GM23248 (cell line): ENCODE measurements at regions not wholly inside any gene's neighbourhood (a gene's known extent, or its start where the extent isn't known, plus 50 kb on each side); places are given as distances from the start of the nearest gene placed in this dataset.

ENCODE experiments used
- DNase-seq: peaks from one replicate; pipeline ENCODE4 v3.0.0-alpha.2; 2015
- H2AFZ ChIP-seq: fragments of 200-600 bp; sonication (generic); 2 replicates; pipeline ENCODE4 v1.6.1; 2016; ENCODE audit warnings: antibody characterized with exemption
- H3F3A ChIP-seq: fragments of 200-600 bp; sonication (generic); 2 replicates; pipeline ENCODE4 v1.6.1; 2016; ENCODE audit warnings: mild to moderate bottlenecking, antibody characterized with exemption, mixed run types; ENCODE audit not compliant: insufficient read depth
- H3K27ac ChIP-seq: fragments of 200-600 bp; sonication (generic); 2 replicates; pipeline ENCODE4 v1.5.1; 2016; ENCODE audit warnings: mild to moderate bottlenecking
- H3K27me3 ChIP-seq: fragments of 200-600 bp; sonication (generic); replicated peaks from 2 replicates; pipeline ENCODE4 v1.6.1; 2016; ENCODE audit warnings: mild to moderate bottlenecking; ENCODE audit not compliant: insufficient read depth
- H3K36me3 ChIP-seq: fragments of 200-600 bp; sonication (generic); 2 replicates; pipeline ENCODE4 v1.6.1; 2016; ENCODE audit warnings: low read depth, mild to moderate bottlenecking
- H3K4me1 ChIP-seq: fragments of 200-600 bp; sonication (generic); 2 replicates; pipeline ENCODE4 v1.6.1; 2016; ENCODE audit warnings: mild to moderate bottlenecking; ENCODE audit not compliant: insufficient read depth
- H3K4me2 ChIP-seq: fragments of 200-600 bp; sonication (generic); one replicate; pipeline ENCODE4 v1.6.1; 2016; ENCODE audit warnings: mild to moderate bottlenecking; ENCODE audit not compliant: unreplicated experiment
- H3K4me3 ChIP-seq: fragments of 200-600 bp; sonication (generic); 2 replicates; pipeline ENCODE4 v1.5.1; 2016; ENCODE audit warnings: mild to moderate bottlenecking
- H3K79me2 ChIP-seq: fragments of 200-600 bp; sonication (generic); 2 replicates; pipeline ENCODE4 v1.6.1; 2016; ENCODE audit warnings: mild to moderate bottlenecking; ENCODE audit not compliant: insufficient read depth
- H3K9ac ChIP-seq: fragments of 200-600 bp; sonication (generic); 2 replicates; pipeline ENCODE4 v1.6.1; 2016; ENCODE audit warnings: mild to moderate bottlenecking
- H3K9me2 ChIP-seq: fragments of 200-600 bp; sonication (generic); 2 replicates; pipeline ENCODE4 v1.6.1; 2016; ENCODE audit warnings: mixed run types, mild to moderate bottlenecking, moderate library complexity; ENCODE audit not compliant: insufficient read depth
- H3K9me3 ChIP-seq: fragments of 200-600 bp; sonication (generic); one replicate; pipeline ENCODE4 v1.6.1; 2017; ENCODE audit warnings: low read depth
- H4K20me1 ChIP-seq: fragments of 200-600 bp; sonication (generic); 2 replicates; pipeline ENCODE4 v1.6.0; 2016; ENCODE audit not compliant: insufficient read depth
- EZH2 ChIP-seq: fragments of 200-600 bp; sonication (generic); IDR thresholded peaks from 2 replicates; pipeline ENCODE4 v1.6.1; 2018; ENCODE audit warnings: antibody characterized with exemption, mild to moderate bottlenecking; ENCODE audit not compliant: insufficient read depth, poor library complexity, severe bottlenecking
- EZH2phosphoT487 ChIP-seq: fragments of 200-600 bp; sonication (generic); IDR thresholded peaks from 2 replicates; pipeline ENCODE4 v1.6.1; 2018; ENCODE audit warnings: antibody characterized with exemption, moderate library complexity, mild to moderate bottlenecking, low read depth; ENCODE audit not compliant: insufficient read depth
- WGBS, 2 experiments: methylation state at CpG; one replicate each; pipeline ENCODE4 v1.1.6; 2015 to 2017; ENCODE audit warnings: low lambda C conversion rate in 2 of 2, low coverage in 1 of 2; ENCODE audit errors: missing lambda C conversion rate in 2 of 2; 5-methylcytosine and 5-hydroxymethylcytosine counted together
- in situ Hi-C: fragments of 300-500 bp; cut with MboI; formaldehyde crosslinking; loops from 2 replicates; pipeline ENCODE4 v1.15.0; 2020

DNA sequence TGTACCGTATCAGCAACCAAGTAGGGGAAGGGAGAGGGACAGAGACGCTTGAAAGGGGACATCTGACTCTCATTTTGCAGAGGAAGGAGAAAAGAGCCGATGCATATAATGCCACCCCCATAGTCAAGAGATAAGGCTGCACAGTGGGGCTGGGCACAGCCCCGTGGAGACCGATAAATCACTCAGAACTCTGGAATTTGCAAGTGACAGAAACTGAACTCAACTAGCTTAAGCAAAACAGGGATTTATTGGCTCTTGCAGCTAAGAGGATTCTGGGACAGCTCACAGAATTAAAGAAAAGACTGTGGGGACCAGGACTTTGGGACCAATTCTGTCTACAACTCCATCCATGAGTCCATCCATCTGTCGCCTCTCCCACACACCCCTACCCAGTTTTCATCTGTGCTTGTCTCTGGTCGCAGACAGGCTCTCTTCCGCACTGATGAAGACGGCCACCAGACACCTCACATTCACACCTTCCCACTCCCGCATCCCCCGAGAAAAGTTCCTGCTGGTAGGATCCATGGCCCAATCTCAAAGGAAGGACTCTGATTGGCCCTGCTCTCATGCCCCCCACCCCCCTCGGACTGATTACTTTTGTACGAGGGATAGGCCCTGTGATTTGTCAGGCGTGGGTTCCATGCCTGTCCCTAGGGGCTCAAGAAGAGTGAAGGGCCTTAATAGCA is 105.9 kb upstream of the RPL38 start:
- WGBS, 2 experiments, result 61% methylated on average over 14 of the region's 14 CpGs

GRCh38 chr17:74098136-74099024 is 105.1 kb upstream of the RPL38 start:
- H3K9me3 ChIP-seq, result no peaks in the 10 kb centered on the region
- H3K27me3 ChIP-seq, result no peaks in the 10 kb centered on the region
- WGBS, 2 experiments, result 57 to 59% methylated on average over 15 of the region's 15 CpGs
- H3K4me1 ChIP-seq, result no peaks in the 10 kb centered on the region
- TF ChIP-seq EZH2phosphoT487 (no peak), EZH2 (no peak)
- DNase-seq, result no peak
- no peaks in the 10 kb centered on the region for H3K36me3 ChIP-seq
- no peaks in the 10 kb centered on the region for H3K79me2 ChIP-seq
- in situ Hi-C loops, result no loop called here
- H3K9ac ChIP-seq, result no peak overlapping the region
- no peaks in the 10 kb centered on the region for H3F3A ChIP-seq
- no peak overlapping the region for H3K27ac ChIP-seq
- no peaks in the 10 kb centered on the region for H4K20me1 ChIP-seq
- H2AFZ ChIP-seq, result no peak overlapping the region
- no peak overlapping the region for H3K4me3 ChIP-seq
- H3K4me2 ChIP-seq, result no peak overlapping the region
- no peaks in the 10 kb centered on the region for H3K9me2 ChIP-seq

More for the DNA sequence above, 105.9 kb upstream of the RPL38 start:
- Histone ChIP-seq H3F3A (no peaks in the 10 kb centered on the region), H3K27ac (no peak overlapping the region), H3K27me3 (no peaks in the 10 kb centered on the region), H3K9me2 (no peaks in the 10 kb centered on the region), H3K4me1 (no peaks in the 10 kb centered on the region), H4K20me1 (no peaks in the 10 kb centered on the region), H3K36me3 (no peaks in the 10 kb centered on the region), H2AFZ (no peak overlapping the region), H3K9me3 (no peaks in the 10 kb centered on the region), H3K4me3 (no peak overlapping the region), H3K9ac (no peak overlapping the region), H3K79me2 (no peaks in the 10 kb centered on the region), H3K4me2 (no peak overlapping the region)
- TF ChIP-seq EZH2phosphoT487, result no peak
- TF ChIP-seq EZH2, result no peak
- in situ Hi-C loops, result no loop called here
- DNase-seq, result no peak

GRCh38 chr17:74099442-74100340 is 103.8 kb upstream of the RPL38 start:
- no peak for DNase-seq
- in situ Hi-C loops, result no loop called here
- H3K27ac ChIP-seq, result no peak overlapping the region

GRCh38 chr17:74104921-74105320 is 98.6 kb upstream of the RPL38 start:
- Histone ChIP-seq H3K4me3 (no peak overlapping the region), H3K9me3 (no peaks in the 10 kb centered on the region), H3K4me2 (no peak overlapping the region), H3K27me3 (no peaks in the 10 kb centered on the region), H3F3A (no peaks in the 10 kb centered on the region), H3K79me2 (no peaks in the 10 kb centered on the region), H3K27ac (no peak overlapping the region), H3K4me1 (no peaks in the 10 kb centered on the region), H3K36me3 (no peaks in the 10 kb centered on the region), H3K9me2 (no peaks in the 10 kb centered on the region), H2AFZ (no peak overlapping the region), H3K9ac (no peak overlapping the region), H4K20me1 (no peaks in the 10 kb centered on the region)
- no peak for TF ChIP-seq EZH2
- TF ChIP-seq EZH2phosphoT487, result no peak
- no peak for DNase-seq
- in situ Hi-C loops, result no loop called here
- 36 to 44% methylated on average over 5 of the region's 5 CpGs for WGBS, 2 experiments

More at GRCh38 chr17:74099442-74100340, 103.8 kb upstream of the RPL38 start:
- no peak overlapping the region for H2AFZ ChIP-seq
- 40 to 41% methylated on average over 16 of the region's 16 CpGs for WGBS, 2 experiments
- no peaks in the 10 kb centered on the region for H3K36me3 ChIP-seq
- H3K27me3 ChIP-seq, result no peaks in the 10 kb centered on the region
- H3K4me3 ChIP-seq, result no peak overlapping the region
- H3K4me2 ChIP-seq, result no peak overlapping the region
- no peaks in the 10 kb centered on the region for H4K20me1 ChIP-seq
- H3K9ac ChIP-seq, result no peak overlapping the region
- TF ChIP-seq EZH2, result no peak
- no peak for TF ChIP-seq EZH2phosphoT487
- no peaks in the 10 kb centered on the region for H3K9me2 ChIP-seq
- no peaks in the 10 kb centered on the region for H3F3A ChIP-seq
- H3K4me1 ChIP-seq, result no peaks in the 10 kb centered on the region
- no peaks in the 10 kb centered on the region for H3K9me3 ChIP-seq
- H3K79me2 ChIP-seq, result no peaks in the 10 kb centered on the region
